Posterior vena cava (tissue), 2 donors: ENCODE measurements at regions not wholly inside any gene's neighbourhood (a gene's known extent, or its start where the extent isn't known, plus 50 kb on each side); places are given as distances from the start of the nearest gene placed in this dataset.
"Not testable (repeated sequence)": the region's sequence is repeated elsewhere in the genome, so short reads cannot be mapped to it uniquely, and the experiment has no call there.

Source experiments
- DNase-seq: peaks from one replicate; pipeline ENCODE4 v3.0.0-alpha.2; 2020; ENCODE audit warnings: low spot score
- intact Hi-C, 2 donors: fragments of 100-400 bp; cut with DNase I; formaldehyde crosslinking; loops; one replicate each; pipeline versions ENCODE4 v1.14.1 to v1.14.2; 2022 to 2023
- donor health status: DM: yes; HTN: yes; CAD: no.
- donor health status: DM: yes; HTN: yes; CAD: no.

GRCh38 chr7:51949726-51950644, 633.4 kb upstream of the COBL start:
- intact Hi-C loops: no loop called here
- DNase-seq: no peak

GRCh38 chr7:51930834-51931233, 614.2 kb upstream of the COBL start:
- intact Hi-C loops: no loop called here
- no peak for DNase-seq

GRCh38 chr7:51929818-51930217, 613.2 kb upstream of the COBL start:
- no peak for DNase-seq
- intact Hi-C loops: no loop called here

- intact Hi-C loops: no loop called here
- no peak for DNase-seq
Observed at GRCh38 chr7:51927738-51928137, 611.1 kb upstream of the COBL start.

- intact Hi-C loops: no loop called here
- DNase-seq: no peak
Observed at GRCh38 chr7:51918581-51918980, 602.0 kb upstream of the COBL start.

- intact Hi-C loops: no loop called here
Observed at GRCh38 chr7:51901489-51901840, 584.9 kb upstream of the COBL start.

GRCh38 chr7:51900755-51901488, 584.3 kb upstream of the COBL start:
- DNase-seq, intact Hi-C loops: not testable (repeated sequence)

More at GRCh38 chr7:51901489-51901840, 584.9 kb upstream of the COBL start:
- no peak for DNase-seq

- intact Hi-C loops: no loop called here
- DNase-seq: no peak
Observed at GRCh38 chr7:51899611-51900010, 583.0 kb upstream of the COBL start.

GRCh38 chr7:51882412-51882811, 565.8 kb upstream of the COBL start:
- intact Hi-C loops: loop anchor here in 1 of 2 donors (5.0 kb wide), 1 partner anchor 225 kb away; no protein-coding TSS in a partner anchor
- no peak for DNase-seq

GRCh38 chr7:51881309-51881708, 564.7 kb upstream of the COBL start:
- intact Hi-C loops: loop anchor here in 1 of 2 donors (5.0 kb wide), 1 partner anchor 224 kb away; no protein-coding TSS in a partner anchor
- no peak for DNase-seq

GRCh38 chr7:51878865-51879264, 562.3 kb upstream of the COBL start:
- intact Hi-C loops: no loop called here
- no peak for DNase-seq

- DNase-seq: no peak
- intact Hi-C loops: no loop called here
Observed at GRCh38 chr7:51869452-51869851, 552.8 kb upstream of the COBL start.

GRCh38 chr7:51867117-51867516, 550.5 kb upstream of the COBL start:
- DNase-seq: no peak
- intact Hi-C loops: no loop called here

GRCh38 chr7:51860305-51860704, 543.7 kb upstream of the COBL start:
- intact Hi-C loops: no loop called here
- DNase-seq: no peak

GRCh38 chr7:51850126-51850525, 533.5 kb upstream of the COBL start:
- intact Hi-C loops: no loop called here
- DNase-seq: no peak

GRCh38 chr7:51847461-51848134, 531.0 kb upstream of the COBL start:
- no peak for DNase-seq
- intact Hi-C loops: no loop called here

- intact Hi-C loops, DNase-seq: not testable (repeated sequence)
Observed at GRCh38 chr7:51839130-51839529, 522.5 kb upstream of the COBL start.

GRCh38 chr7:51827631-51828030, 511.0 kb upstream of the COBL start:
- intact Hi-C loops: no loop called here
- no peak for DNase-seq

- DNase-seq: no peak
- intact Hi-C loops: loop anchor here in 1 of 2 donors (5.0 kb wide), 1 partner anchor 87 kb away; no protein-coding TSS in a partner anchor
Observed at GRCh38 chr7:51824050-51824449, 507.4 kb upstream of the COBL start.

- intact Hi-C loops: loop anchor here in 1 of 2 donors (5.0 kb wide), 1 partner anchor 86 kb away; no protein-coding TSS in a partner anchor
- no peak for DNase-seq
Observed at GRCh38 chr7:51823437-51823836, 506.8 kb upstream of the COBL start.
